HK-2 (cell line): ENCODE measurements at regions not wholly inside any gene's neighbourhood (a gene's known extent, or its start where the extent isn't known, plus 50 kb on each side); places are given as distances from the start of the nearest gene placed in this dataset.
"Not testable (repeated sequence)": the region's sequence is repeated elsewhere in the genome, so short reads cannot be mapped to it uniquely, and the experiment has no call there.

Source experiments
- DNase-seq: peaks from one replicate; pipeline ENCODE4 v3.0.0-alpha.2; 2018; ENCODE audit not compliant: unreplicated experiment

DNA sequence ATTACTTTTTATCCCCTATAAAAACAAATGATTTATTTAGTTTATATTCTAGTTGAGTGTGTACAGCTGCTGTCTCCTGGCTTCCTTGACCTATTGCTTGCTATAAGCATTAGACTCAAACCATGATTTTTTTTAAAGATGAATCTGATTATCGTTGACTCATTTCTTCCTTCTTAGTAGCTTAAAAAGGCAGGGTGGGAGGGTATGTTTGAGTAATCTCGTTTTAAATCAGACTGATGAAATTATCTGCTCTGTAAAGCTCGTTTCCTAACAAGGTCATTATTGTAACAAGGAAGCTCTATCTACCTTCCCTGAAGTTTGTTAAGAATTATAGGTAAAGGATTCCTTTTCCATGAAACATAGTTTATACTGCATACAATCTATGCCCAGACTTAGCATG lies 276.3 kb upstream of the KCND2 start:
- DNase-seq, result no peak

DNA sequence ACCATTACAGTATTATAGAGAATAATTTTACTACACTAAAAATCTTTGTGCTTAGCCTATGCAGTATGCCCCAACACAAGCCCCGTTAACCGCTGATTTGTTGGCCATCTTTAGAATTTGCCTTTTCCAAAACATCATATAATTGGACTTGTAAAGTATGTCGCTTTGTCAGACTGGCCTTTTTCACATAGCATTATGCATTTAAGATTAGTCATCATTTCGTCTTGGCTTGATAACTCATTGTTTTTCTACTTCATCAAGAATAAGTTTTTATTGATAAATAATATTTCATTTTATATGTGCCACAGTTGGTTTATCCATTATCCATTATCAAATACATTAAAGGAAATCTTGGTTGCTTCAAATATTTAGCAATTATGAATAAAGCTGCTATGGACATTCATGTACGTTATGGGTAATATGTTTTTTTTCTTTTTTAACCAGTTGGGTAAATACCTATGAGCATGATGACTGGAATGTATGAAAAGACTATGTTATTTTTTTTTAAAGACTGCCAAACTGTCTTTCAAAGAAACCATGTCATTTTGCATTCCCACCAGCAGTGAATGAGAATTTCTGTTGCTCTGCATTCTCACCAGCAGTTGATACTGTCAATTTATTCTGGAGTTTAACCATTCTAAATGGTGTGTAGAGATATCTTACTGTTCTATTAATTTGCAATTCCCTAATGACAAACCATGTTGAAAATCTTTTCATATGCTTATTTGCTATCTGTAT lies 273.1 kb upstream of the KCND2 start:
- no peak for DNase-seq

DNA sequence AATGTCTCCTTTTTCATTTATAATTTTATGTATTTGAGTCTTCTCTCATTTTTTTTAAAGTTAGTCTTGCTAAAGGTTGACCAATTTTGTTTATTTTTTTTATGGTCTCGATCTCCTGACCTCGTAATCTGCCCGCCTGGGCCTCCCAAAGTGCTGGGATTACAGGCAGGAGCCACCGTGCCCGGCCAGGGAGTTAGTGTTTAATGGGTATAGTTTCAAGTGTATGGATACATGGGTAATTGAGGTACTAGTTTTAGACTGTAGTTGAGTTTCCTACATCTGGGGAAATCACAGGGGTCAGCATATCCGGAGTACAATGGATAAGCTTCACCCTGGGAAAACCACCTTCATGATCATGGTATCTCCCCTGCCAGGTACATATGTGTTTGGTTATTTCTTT lies 267.3 kb upstream of the KCND2 start:
- DNase-seq, result no peak

DNA sequence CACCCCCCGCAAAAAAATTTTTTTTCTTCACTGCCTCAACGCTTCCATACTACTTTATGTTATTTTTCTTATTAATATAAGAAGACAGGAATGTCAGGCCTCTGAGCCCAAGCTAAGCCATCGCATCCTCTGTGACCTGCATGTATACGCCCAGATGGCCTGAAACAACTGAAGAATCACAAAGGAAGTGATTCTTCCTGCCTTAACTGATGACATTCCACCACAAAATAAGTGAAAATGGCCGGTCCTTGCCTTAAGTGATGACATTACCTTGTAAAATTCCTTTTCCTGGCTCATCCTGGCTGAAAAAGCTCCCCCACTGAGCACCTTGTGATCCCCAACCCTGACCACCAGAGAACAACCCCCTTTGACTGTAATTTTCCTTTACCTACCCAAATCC lies 258.7 kb upstream of the KCND2 start:
- not testable (repeated sequence) for DNase-seq

DNA sequence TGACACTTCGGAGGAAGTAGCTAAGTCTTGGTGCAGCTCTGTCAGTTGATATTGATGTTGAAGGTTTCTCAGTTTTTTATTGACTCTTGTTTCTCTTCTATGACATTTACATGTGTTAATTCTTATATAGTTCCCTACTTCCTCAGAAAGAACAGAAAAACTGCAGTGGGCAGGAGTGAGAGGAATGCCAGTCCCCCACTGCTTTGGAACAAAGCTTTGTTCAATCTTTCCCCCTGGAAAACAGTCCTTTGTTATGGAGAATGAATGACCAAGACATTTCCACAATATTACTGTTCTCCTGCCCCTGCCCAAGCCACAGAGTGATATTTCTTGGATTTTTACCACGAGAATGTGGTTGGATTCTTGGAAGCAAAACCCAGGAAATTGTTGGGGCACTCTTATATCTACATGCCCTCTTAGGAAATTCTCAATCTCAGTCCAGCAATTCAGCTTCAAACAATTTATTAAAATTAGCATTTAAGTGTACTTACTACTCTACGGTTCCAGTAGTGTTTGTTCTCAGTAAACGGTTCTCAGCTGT lies 258.0 kb upstream of the KCND2 start:
- DNase-seq, result no peak

DNA sequence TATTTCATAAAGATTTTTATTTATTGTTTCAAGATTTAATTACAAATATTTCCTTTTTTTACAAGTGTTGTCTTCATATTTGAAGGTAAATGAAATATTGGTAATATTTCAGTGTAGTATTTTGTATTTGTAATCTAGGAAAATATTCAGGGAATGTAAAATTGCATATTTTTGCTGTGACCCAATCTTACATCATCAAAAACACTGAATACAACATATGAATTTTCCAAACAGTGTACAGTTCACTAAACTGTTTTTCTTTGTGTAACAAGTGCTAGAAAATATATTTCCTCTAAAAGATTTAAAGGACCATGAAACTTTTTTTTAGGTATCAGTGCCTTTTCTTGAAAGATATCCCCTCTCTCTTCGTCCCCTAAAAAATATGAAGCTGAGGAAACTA lies 251.9 kb upstream of the KCND2 start:
- no peak for DNase-seq

DNA sequence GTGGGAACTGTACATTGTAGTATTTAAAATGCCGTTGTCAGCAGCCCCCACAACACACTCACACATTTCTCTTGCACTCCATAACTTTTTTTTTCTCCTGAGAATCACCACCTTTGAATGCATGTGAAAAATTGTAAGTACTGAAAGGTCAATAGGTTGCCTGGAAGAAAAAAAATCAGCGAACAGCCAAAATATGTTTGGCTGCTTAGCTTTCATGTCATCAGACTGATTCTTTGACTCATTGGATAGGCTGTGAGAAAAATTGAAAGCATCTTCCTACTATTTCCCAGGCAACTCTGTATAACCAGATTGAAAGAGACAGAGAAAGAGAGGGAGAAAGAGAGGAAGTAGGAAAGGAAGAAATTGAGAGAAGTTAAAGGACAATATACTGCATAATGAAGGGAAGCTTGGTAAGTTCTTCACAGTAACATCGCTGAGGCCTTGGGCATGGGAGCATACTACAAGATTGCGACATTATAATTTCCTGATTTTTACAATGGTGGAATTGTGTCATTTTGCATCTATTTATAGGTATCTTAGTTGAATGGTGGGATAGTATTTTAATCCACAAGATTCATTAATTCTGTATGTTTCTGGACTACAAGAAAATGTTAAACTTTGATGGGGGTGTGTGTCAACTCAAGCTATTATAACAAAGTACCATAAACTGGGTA lies 249.3 kb upstream of the KCND2 start:
- no peak for DNase-seq

DNA sequence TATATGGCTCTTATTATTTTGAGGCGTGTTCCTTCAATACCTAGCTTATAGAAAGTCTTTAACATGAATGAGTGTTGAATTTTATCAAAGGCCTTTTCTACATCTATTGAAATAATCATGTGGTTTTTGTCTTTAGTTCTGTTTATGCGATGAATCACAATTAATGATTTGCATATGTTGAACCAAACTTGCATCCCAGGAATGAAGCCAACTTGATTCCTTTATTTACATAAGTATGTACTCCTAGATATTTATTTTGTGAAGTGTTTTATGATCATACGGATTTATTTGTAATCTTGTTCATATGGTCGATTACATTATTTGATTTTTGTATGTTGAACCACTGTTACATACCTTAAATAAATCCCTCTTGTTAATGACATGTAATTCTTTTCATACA lies 244.3 kb upstream of the KCND2 start:
- no peak for DNase-seq

DNA sequence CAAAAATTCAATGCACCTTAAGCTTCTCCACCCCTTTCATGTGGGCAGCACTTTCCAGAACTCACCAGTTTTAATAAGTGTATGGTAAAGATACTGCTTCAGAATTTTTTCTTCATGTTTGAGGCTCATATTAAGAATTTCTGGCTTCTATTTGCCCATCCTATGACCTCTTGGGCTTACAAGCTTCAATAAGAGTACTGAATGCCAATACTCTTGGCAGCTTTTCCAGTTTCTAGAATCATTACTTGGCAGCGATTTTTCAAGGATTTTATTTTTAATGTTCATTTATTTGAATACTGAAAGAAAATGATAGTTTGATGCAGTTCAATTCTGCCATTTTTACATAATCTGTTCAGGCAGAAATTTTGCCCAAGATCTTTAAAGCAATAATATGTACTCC lies 242.1 kb upstream of the KCND2 start:
- no peak for DNase-seq

DNA sequence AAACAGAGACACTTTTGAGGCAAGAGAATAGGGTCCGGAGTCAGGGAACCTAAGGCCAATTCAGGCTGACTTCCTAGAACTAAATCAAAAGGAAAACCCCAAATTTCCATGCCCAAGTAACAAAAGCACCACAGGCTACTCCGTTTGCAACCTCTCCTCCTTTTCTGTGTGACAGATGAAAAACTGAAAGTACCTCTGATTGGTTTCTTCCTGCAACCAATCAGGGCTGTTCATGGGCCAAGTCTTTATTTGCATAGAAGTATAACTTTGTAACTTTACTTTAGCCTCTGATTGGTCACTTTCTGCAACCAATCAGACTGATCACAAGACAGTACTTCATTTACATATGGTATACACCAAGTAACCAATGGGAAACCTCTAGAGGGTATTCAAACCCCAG lies 239.9 kb upstream of the KCND2 start:
- DNase-seq, result no peak

DNA sequence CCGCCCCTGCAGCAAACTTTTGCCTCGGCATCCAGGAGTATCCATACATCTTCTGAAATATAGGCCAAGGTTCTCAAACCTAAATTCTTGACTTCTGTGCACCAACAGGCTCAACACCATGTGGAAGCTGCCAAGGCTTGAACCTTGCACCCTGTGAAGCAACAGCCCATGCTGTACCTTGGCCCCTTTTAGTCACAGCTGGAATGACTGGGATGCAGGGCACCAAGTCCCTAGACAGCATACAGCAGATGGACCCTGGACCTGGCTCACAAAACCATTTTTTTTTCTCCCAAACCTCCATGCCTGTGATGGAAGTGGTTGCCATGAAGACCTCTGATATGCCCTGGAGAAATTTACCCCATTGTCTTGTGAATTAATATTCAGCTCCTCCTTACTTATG lies 233.8 kb upstream of the KCND2 start:
- no peak for DNase-seq

DNA sequence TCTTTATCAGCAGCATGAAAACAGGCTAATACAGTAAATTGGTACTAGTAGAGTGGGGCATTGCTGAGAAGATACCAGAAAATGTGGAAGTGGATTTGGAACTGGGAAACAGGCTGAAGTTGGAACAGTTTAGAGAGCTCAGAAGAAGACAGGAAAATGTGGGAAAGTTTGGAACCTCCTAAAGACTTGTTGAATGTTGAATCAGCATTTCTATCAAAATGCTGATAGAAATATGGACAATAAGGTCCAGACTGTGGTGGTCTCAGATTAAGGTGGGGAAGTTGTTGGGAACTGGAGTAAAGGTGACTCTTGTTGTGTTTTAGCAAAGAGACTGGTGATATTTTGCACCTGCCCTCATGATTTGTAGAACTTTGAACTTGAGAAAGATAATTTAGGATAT lies 231.2 kb upstream of the KCND2 start:
- no peak for DNase-seq

DNA sequence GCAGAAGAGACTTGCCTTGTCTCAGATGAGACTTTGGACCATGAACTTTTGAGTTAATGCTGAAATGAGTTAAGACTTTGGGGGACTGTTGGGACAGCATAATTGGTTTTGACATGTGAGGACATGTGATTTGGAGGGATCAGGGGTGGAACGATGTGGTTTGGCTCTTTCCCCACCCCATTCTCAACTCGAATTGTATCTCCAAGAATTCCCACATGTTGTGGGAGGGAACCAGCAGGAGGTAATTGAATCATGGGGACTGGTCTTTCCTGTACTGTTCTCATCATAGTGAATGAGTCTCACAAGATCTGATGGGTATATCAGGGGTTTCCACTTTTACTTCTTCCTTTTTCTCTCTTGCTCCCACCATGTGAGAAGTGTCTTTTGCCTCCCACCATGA lies 229.7 kb upstream of the KCND2 start:
- DNase-seq, result no peak

DNA sequence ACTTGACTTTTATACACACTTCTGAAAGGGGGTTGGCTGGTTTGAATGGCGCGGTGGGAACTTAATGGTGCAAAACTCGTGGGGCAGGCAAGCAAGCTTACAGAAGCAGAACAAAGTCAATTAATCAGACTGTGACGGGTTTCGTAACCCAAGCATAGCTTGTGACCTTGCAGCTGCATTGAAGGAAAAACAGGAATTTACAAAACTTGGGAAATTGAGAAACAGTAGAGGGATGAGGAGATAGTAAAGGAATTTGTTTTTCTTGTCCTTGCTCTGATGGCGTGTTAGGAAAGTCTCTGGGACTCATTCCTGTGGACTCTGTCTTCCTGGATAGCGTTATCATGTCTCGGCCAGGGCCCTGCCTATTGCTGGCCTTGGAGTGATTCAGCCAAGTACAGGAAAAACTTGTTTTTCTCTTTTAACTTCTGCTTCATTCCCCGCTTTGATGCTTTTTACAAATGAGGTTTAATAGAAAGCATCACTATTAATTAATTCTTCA lies 220.0 kb upstream of the KCND2 start:
- DNase-seq, result peak; percentile 11

DNA sequence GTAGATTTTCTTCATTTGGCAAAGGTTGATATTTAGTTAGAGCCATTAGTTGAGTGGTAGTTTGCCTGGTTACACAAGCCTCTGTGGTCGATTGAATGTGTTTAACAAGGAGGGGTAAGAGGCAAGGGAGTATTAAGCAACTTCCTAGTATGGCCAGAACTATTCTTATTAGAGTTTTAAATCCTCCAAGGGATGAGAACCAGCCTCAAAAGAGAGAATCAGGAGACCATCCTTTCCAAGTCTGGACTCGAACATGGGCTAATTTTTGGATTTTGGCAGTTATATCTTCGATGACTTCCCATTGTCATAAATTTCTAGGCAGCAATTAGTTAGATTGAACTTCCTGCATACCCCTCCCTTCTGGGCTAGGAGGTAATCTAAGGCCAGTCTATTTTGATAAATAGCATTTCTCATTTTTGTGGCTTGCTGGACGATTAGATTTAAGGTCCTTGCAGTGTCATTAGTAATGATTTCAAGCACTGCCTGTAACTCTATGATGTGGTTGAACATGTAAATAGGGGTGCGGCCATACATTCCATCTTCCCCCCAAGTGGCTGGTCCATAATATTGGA lies 219.5 kb upstream of the KCND2 start:
- no peak for DNase-seq

DNA sequence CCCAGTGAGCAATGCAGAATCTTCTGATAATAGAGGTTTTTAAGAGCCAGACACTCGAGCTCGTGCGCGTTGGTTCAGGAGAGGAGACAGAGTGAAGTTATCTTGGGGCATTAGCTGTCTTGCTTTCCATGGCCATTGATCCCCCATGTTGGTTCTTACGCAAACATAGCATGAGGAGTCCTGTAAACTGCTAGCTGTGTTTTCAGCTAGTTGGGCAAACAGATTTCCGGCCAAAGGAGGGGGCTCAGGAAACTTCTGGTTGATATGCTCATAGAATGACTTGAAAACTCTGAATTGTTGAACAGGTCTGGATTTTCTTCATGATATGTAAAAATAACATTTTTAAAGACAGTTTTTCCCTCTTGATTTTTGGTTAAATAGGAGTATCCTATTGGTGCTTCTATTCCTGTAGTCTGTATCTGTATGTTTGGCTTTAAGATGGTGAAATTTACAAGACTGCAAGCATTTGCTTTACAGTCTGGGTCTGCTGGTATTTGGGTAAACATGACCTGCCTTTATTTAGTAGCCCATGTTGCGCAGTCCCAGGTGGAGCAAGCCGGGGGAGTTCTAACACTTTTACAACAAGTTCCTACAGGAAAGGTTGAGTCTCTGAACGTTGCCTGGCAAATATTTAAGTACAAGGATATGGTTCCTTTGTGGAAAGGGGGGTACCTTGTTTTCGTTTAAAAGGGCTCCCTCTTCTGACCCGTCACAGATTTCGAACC lies 218.4 kb upstream of the KCND2 start:
- DNase-seq, result no peak

DNA sequence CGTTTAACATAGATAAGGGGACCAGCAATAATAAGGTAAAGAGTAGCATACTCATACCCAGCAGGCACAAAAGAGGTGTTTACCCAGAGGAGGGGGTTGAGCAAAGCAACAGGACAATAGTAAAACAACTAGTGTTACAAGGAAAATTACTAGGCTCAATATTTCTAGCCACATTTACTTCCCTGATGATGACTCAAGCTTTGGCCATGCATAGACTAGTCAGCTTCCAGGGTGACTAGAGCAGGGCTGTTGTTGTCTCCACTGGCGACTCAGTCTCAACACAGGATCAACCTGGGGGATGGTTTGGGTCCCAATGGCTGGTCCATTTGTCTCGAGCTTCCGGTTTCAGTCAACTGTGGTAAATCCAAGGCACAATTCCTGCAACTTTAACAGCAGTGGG lies 217.7 kb upstream of the KCND2 start:
- DNase-seq, result peak; percentile 35

DNA sequence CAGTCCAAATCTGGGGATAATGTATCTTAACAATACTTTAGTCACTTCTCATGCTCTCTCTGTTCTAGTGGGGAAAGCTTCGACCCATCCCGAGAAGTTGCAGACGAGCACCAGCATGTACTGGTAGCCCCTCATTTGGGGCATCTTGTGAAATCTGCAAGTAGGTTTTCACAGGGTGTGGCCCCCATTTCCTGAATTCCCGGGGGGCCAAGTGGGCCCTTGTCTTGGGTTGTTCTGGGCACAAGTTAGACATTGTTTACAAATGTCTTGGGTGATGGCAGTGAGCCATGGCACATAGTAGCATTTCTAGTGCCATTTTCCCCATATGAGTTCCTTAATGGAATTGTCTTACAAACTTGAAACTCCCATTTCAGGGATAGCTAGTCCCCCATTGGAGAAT lies 216.7 kb upstream of the KCND2 start:
- DNase-seq, result no peak

DNA sequence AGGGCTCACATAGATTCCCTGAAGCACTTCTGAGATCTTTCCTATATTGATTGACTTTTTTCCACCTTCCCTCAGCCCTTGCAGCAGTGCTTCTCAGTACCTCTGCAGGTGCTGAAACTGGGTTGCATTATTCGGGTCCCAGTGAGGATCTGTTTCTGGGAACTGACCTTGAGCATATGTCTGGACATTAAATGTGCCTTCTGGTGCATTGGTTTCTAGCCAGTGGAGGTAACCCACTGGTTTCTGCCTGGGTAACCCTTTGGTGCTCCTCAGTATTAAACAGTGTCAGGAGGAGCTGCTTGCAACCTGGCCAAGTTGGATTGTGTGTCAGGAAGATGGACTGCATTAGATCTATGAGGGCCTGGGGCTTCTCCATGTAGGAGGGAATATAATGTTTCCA lies 213.3 kb upstream of the KCND2 start:
- DNase-seq, result no peak

DNA sequence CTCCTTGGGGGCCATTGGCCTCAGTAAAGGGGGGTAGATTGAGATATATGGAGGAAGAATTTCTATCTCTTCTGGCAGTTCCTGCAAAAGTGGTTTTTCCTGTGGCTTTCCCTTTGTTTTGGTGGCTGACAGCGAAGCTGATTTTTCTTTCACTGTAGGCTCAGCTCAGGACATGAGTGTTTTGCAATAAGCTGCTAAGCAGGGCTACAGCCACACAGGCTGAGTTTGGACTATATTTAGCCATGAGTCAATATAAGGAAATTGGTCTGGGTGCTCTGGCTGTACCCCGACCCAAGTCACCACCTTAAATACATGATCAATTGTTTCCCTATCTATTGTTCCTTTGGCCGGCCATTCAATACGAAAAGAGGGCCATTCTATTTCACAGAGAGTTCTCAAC lies 212.7 kb upstream of the KCND2 start:
- DNase-seq, result no peak

DNA sequence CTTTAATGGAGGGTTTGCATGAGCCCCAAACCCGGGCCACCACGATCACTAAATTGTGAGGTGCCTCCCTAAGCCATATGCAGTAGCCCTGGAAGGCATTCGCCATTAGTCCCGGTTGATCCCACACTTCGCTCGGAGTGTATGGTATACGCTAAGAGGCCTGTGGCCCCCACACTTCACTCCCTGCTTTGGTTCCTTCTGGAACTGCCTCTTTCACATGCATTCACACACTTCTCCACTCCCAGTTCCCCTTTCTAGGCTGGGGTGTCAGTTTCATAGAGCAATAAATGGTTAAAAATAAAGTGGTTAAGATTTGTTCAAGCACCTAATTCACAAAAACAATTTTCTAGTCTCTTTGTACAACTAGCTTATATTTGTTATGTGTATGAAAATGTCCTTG lies 212.1 kb upstream of the KCND2 start:
- no peak for DNase-seq

DNA sequence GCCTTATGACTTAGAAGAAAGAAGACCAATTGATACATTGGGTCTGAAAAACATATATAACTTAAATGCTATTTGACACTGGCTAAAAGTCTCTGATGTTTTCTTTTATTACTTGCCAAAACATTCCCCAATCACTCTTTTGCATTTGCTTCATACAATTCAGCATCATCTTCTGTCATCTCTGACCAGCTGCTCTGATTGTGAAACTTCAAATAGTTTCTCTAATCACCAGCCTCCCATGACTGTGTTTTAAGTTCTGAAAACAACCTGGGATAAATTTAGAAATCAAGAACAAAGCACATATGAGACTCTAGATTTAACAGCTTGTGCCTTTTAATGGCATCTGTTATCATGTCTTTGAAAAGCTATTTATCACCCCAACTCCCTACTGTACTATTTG lies 208.4 kb upstream of the KCND2 start:
- DNase-seq, result no peak
